GM21737 (cell line): ENCODE measurements at regions not wholly inside any gene's neighbourhood (a gene's known extent, or its start where the extent isn't known, plus 50 kb on each side); places are given as distances from the start of the nearest gene placed in this dataset.
"Not testable (repeated sequence)": the region's sequence is repeated elsewhere in the genome, so short reads cannot be mapped to it uniquely, and the experiment has no call there.

Experiments used
- ATAC-seq: cut with Tn5 transposase; IDR thresholded peaks from one replicate; pipeline ENCODE4 v1.9.1; 2021; ENCODE audit warnings: mild to moderate bottlenecking, moderate library complexity; ENCODE audit not compliant: unreplicated experiment

- not testable (repeated sequence) for ATAC-seq
Observed at GRCh38 chr7:97234494-97234893, 117.0 kb downstream of the SDHAF3 start.

- ATAC-seq: no peak
Observed at GRCh38 chr7:97246317-97246716, 128.8 kb downstream of the SDHAF3 start.

DNA sequence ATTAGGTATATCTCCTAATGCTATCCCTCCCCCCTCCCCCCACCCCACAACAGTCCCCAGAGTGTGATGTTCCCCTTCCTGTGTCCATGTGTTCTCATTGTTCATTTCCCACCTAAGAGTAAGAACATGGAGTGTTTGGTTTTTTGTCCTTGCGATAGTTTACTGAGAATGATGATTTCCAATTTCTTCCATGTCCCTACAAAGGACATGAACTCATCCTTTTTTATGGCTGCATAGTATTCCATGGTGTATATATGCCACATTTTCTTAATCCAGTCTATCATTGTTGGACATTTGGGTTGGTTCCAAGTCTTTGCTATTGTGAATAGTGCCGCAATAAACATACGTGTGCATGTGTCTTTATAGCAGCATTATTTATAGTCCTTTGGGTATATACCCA lies 140.7 kb downstream of the SDHAF3 start:
- ATAC-seq: not testable (repeated sequence)

- ATAC-seq: no peak
Observed at GRCh38 chr7:97269741-97270140, 152.2 kb downstream of the SDHAF3 start.

GRCh38 chr7:97270280-97270679 lies 152.8 kb downstream of the SDHAF3 start:
- ATAC-seq: no peak

- no peak for ATAC-seq
Observed at GRCh38 chr7:97271619-97272018, 154.1 kb downstream of the SDHAF3 start.

GRCh38 chr7:97272237-97272975 lies 154.9 kb downstream of the SDHAF3 start:
- no peak for ATAC-seq

GRCh38 chr7:97275475-97275874 lies 158.0 kb downstream of the SDHAF3 start:
- no peak for ATAC-seq

DNA sequence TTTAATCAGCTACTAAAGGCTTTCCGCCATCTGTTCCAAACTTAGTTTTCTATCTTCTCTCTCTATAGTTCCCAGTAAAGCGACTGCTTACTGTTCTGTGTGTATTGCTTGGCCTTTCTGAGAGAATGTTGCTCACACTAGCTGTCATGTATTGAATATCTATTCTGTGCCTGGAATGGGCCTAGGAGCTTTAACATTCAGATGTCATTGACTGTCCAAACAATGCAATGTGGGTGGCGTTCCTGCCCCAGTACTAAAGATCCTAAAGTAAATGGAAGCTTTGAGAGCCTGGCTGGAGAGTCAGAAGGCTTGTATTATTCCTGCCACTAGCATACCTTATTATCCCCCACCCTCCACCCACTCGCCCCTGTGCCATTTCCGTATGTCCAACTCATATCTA lies 163.5 kb downstream of the SDHAF3 start:
- ATAC-seq: no peak

GRCh38 chr7:97285348-97285747 lies 167.8 kb downstream of the SDHAF3 start:
- no peak for ATAC-seq

DNA sequence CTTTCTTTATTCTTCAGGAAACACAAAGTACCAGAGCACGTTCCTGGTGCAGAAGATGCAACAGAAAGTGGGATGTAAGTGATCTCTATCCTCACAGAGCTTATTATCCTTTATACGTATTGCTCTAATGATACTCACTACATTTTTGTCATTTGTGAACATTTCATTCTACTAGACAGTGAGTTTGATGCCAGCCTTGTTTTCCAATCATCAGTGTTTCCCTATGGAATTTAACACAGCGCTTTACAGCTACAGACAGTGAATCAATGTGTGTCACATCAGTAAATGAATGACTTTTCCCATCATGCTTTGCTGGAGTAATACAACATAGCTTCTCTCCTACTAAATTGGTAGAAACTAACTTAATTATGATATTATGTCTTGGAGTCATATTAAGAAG lies 175.5 kb downstream of the SDHAF3 start:
- no peak for ATAC-seq

DNA sequence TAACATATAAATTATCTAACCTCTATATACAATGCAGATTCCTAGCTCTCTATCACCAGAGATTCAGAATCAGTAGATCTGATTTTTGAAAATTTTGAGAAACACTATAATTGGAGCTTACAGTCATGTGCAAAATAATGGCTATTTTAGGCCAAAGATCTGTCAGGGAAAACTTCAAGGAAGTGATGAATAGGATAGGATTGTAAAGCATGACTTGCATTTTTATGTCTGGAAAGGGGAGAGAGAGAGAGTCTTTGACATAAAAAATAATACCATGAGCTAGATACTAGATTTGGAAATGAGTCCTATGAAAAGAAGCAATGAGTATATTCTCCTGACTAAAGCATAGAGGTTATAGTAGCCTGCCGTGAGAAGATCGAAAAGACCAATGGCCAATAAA lies 181.1 kb downstream of the SDHAF3 start:
- ATAC-seq: no peak

GRCh38 chr7:97305589-97305988 lies 188.1 kb downstream of the SDHAF3 start:
- no peak for ATAC-seq

- ATAC-seq: no peak
Observed at GRCh38 chr7:97307521-97308108, 190.1 kb downstream of the SDHAF3 start.

DNA sequence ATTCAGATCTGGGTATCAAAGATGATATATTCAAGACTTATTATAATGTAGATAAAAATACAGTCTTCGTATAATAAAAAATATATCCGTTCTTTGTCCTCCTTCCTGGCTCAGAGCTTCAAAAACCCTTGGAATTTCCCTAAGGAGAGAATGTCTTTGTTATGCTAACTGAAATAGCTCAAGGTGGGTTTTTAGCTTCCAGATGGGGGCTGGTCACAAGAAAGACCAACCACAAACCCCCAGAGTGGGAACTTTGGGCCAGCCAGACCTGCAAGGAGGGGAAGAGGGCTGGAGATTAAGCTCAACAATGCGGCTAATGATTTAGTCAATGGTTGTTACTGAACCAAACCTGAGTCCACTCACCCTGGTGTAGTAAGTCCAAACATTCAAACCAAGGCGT lies 196.4 kb downstream of the SDHAF3 start:
- no peak for ATAC-seq

DNA sequence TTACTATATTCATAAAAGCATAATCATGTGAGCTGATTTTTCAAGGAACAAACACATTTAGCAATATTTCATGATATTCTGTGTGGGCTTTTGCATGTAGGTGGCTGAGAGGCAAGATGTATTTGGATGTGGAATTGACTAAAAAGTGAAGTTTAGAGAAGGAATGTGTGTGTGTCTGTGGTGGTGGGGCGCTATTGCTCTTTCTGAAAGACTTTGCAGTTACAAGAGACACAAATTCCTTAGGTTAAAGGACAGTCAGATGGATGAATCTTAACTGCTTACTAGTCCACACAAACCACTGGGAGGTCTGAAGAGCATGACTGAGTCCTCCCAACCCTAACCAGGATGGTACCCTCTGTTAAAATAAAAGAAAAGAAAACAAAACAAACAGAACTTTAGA lies 200.1 kb downstream of the SDHAF3 start:
- no peak for ATAC-seq

DNA sequence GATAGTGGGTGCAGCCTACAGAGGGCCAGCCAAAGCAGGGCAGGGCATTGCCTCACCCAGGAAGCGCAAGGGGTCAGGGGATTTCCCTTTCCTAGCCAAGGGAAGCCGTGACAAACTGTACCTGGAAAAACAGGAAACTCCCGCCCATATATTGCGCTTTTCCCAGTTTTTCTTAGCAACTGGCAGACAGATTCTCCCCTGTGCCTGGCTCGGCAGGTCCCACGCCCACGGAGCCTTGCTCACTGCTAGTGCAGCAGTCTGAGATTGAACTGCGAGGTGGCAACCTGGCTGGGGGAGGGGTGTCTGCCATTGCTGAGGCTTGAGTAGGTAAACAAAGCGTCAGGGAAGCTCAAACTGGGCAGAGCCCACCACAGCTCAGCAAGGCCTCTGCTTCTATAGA lies 212.4 kb downstream of the SDHAF3 start:
- not testable (repeated sequence) for ATAC-seq

GRCh38 chr7:97337849-97338248 lies 220.4 kb downstream of the SDHAF3 start:
- no peak for ATAC-seq

GRCh38 chr7:97342512-97342911 lies 225.0 kb downstream of the SDHAF3 start:
- ATAC-seq: no peak

- ATAC-seq: no peak
Observed at GRCh38 chr7:97346349-97346748, 228.9 kb downstream of the SDHAF3 start.

DNA sequence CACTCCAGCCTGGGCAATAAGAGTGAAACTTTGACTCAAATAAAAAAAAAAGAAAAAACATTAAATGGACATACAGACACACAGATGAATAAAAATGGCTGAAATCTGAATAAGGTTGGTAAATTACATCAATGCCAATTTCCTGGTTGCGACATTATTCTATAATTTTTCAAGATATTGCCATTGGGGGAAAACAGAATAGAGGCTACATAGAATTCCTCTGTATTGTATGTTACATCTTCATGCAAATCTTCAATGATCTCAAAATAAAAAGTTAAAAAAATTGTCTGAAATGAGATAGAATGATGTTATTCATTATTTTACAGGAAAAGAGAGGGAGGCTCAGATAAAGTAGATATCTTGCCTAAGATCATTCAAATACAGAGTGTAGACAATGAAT lies 234.0 kb downstream of the SDHAF3 start:
- no peak for ATAC-seq

GRCh38 chr7:97357459-97357858 lies 240.0 kb downstream of the SDHAF3 start:
- no peak for ATAC-seq

DNA sequence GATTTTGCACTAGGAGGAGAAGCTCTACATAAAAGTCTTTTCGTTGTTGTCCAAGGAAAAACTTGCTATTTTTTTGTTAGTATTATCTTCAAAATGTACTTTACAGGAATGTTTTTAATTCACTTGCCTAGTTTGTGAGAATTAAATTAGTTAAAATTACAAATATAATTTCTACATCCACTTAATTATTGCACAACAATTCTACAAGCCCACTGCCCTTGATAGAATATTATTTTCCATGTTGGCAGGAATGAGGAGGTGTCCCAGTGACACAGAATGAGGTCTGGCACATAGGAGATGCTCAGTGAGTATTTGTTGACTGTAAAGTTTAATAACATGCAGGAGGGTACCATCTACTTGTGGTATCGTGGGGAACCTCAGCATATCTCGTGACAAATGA lies 255.4 kb downstream of the SDHAF3 start:
- no peak for ATAC-seq
